GM23338 (cell line): ENCODE measurements at regions not wholly inside any gene's neighbourhood (a gene's known extent, or its start where the extent isn't known, plus 50 kb on each side); places are given as distances from the start of the nearest gene placed in this dataset.

ENCODE experiments used
- CREB1 ChIP-seq: fragments of 250-450 bp; sonication (Bioruptor Pico); IDR thresholded peaks from 2 replicates; pipeline ENCODE4 v1.5.0; 2020; ENCODE audit warnings: low read depth, mild to moderate bottlenecking, moderate library complexity
- CTCF ChIP-seq, 2 experiments: fragments of 200-600 bp in 1 of 2; sonication (generic) in 1 of 2; conservative IDR thresholded peaks; 2 replicates each; pipeline versions ENCODE4 v1.5.1 to v1.6.1; 2016 to 2017; ENCODE audit warnings: antibody characterized with exemption in 2 of 2, low read depth in 2 of 2, mild to moderate bottlenecking in 2 of 2, moderate library complexity in 1 of 2
- EZH2 ChIP-seq: fragments of 200-600 bp; sonication (generic); IDR thresholded peaks from one replicate; pipeline ENCODE4 v1.8.0; 2017; ENCODE audit warnings: antibody characterized with exemption, mild to moderate bottlenecking, low read depth; ENCODE audit not compliant: unreplicated experiment
- EZH2phosphoT487 ChIP-seq: fragments of 200-600 bp; sonication (generic); IDR thresholded peaks from one replicate; pipeline ENCODE4 v1.8.1; 2018; ENCODE audit warnings: antibody characterized with exemption; ENCODE audit not compliant: unreplicated experiment
- JUNB ChIP-seq: IDR thresholded peaks from one replicate; pipeline ENCODE4 v1.6.1; 2016; ENCODE audit warnings: antibody characterized with exemption; ENCODE audit not compliant: unreplicated experiment
- NANOG ChIP-seq: IDR thresholded peaks from 2 replicates; pipeline ENCODE4 v1.6.1; 2016; ENCODE audit warnings: antibody characterized with exemption, borderline replicate concordance
- POLR2AphosphoS5 ChIP-seq: IDR thresholded peaks from 2 replicates; pipeline ENCODE4 v1.6.1; 2016; ENCODE audit warnings: antibody characterized with exemption, low read depth
- REST ChIP-seq: IDR thresholded peaks from one replicate; pipeline ENCODE4 v1.6.1; 2018; ENCODE audit warnings: antibody characterized with exemption; ENCODE audit not compliant: unreplicated experiment
- ZNF114 ChIP-seq: fragments of 250-450 bp; sonication (Bioruptor Pico); IDR thresholded peaks from 2 replicates; pipeline ENCODE4 v1.5.0; 2020; ENCODE audit warnings: mild to moderate bottlenecking, moderate library complexity
- ZNF331 ChIP-seq: fragments of 250-450 bp; sonication (Bioruptor Pico); IDR thresholded peaks from 2 replicates; pipeline ENCODE4 v1.5.0; 2020; ENCODE audit warnings: low read depth, mild to moderate bottlenecking, moderate library complexity
- ZNF462 ChIP-seq: fragments of 250-450 bp; sonication (Bioruptor Pico); IDR thresholded peaks from 2 replicates; pipeline ENCODE4 v1.5.0; 2020; ENCODE audit warnings: mild to moderate bottlenecking, moderate library complexity

- TF ChIP-seq POLR2AphosphoS5 = no peak
- TF ChIP-seq CTCF (conservative IDR thresholded peaks at IDR 0.05; ENCODE audit: low read depth in 2 of 2) = no peak
- no peak for TF ChIP-seq REST
- TF ChIP-seq EZH2 = no peak
- TF ChIP-seq EZH2phosphoT487 = no peak
- no peak for TF ChIP-seq CREB1 (CRISPR knock-in tag)
- TF ChIP-seq ZNF462 = no peak
- no peak for TF ChIP-seq JUNB
- TF ChIP-seq ZNF331 = no peak
- no peak for TF ChIP-seq ZNF114
- no peak for TF ChIP-seq NANOG
Measured at GRCh38 chr2:172307800-172308199, 119.6 kb upstream of the ITGA6 start.
